ENCODE measurements at regions not wholly inside any gene's neighbourhood (a gene's known extent, or its start where the extent isn't known, plus 50 kb on each side); places are given as distances from the start of the nearest gene placed in this dataset.

- no peak for DNase-seq (ENCODE audit: low spot score)
- ChIA-PET CTCF (no interaction called here), POLR2A (ENCODE audit: low non-redundant PET) (no interaction called here)
- Histone ChIP-seq H3K36me3 (ENCODE audit: insufficient read depth, low read length, poor library complexity, severe bottlenecking) (no peaks in the 10 kb centered on the region), H3K9me3 (ENCODE audit: low read depth, low read length, poor library complexity, severe bottlenecking) (no peaks in the 10 kb centered on the region), H3K4me1 (ENCODE audit: insufficient read depth, low read length, poor library complexity, severe bottlenecking) (no peaks in the 10 kb centered on the region), H3K27me3 (replicated peaks; ENCODE audit: insufficient read depth, low read depth, low read length, poor library complexity) (peaks cover 13% of the 10 kb centered on the region), H3K4me3 (ENCODE audit: low read depth, low read length, poor library complexity, severe bottlenecking) (no peak overlapping the region), H3K27ac (ENCODE audit: low read depth, low read length, poor library complexity, severe bottlenecking) (no peak overlapping the region)
- no TSS peak for BruUV-seq (replicated peaks)
- TF ChIP-seq CTCF (conservative IDR thresholded peaks at IDR 0.05; ENCODE audit: low read depth, low read length) (no peak), EZH2 (IDR thresholded peaks at IDR 0.05; ENCODE audit: borderline replicate concordance, low read depth, low read length, poor library complexity, severe bottlenecking) (no peak)
- intact Hi-C loops (cut with micrococcal nuclease; ENCODE audit: unreplicated experiment), result no loop called here
These were observed 138.1 kb downstream of the EMX2 start for GRCh38 chr10:117680601-117681000.

- CTCF ChIA-PET, result no interaction called here
- no peak overlapping the region for H3K27ac ChIP-seq (ENCODE audit: low read depth, low read length, poor library complexity, severe bottlenecking)
- TF ChIP-seq CTCF (conservative IDR thresholded peaks at IDR 0.05; ENCODE audit: low read depth, low read length) (no peak), EZH2 (IDR thresholded peaks at IDR 0.05; ENCODE audit: borderline replicate concordance, low read depth, low read length, poor library complexity, severe bottlenecking) (no peak)
- BruUV-seq (replicated peaks), result no TSS peak
- intact Hi-C loops (cut with micrococcal nuclease; ENCODE audit: unreplicated experiment), result no loop called here
- peaks cover 12% of the 10 kb centered on the region for H3K27me3 ChIP-seq (replicated peaks; ENCODE audit: insufficient read depth, low read depth, low read length, poor library complexity)
- H3K4me3 ChIP-seq (ENCODE audit: low read depth, low read length, poor library complexity, severe bottlenecking), result no peak overlapping the region
- no peaks in the 10 kb centered on the region for H3K4me1 ChIP-seq (ENCODE audit: insufficient read depth, low read length, poor library complexity, severe bottlenecking)
- no peaks in the 10 kb centered on the region for H3K36me3 ChIP-seq (ENCODE audit: insufficient read depth, low read length, poor library complexity, severe bottlenecking)
- no peak for DNase-seq (ENCODE audit: low spot score)
- no peaks in the 10 kb centered on the region for H3K9me3 ChIP-seq (ENCODE audit: low read depth, low read length, poor library complexity, severe bottlenecking)
- POLR2A ChIA-PET (ENCODE audit: low non-redundant PET), result no interaction called here
These were observed 138.6 kb downstream of the EMX2 start for GRCh38 chr10:117681104-117681503.

- H3K9me3 ChIP-seq (ENCODE audit: low read depth, low read length, poor library complexity, severe bottlenecking), result no peaks in the 10 kb centered on the region
- CTCF ChIA-PET, result no interaction called here
- no peak overlapping the region for H3K27ac ChIP-seq (ENCODE audit: low read depth, low read length, poor library complexity, severe bottlenecking)
- intact Hi-C loops (cut with micrococcal nuclease; ENCODE audit: unreplicated experiment), result no loop called here
- no peaks in the 10 kb centered on the region for H3K36me3 ChIP-seq (ENCODE audit: insufficient read depth, low read length, poor library complexity, severe bottlenecking)
- H3K4me1 ChIP-seq (ENCODE audit: insufficient read depth, low read length, poor library complexity, severe bottlenecking), result no peaks in the 10 kb centered on the region
- no peak for TF ChIP-seq CTCF (conservative IDR thresholded peaks at IDR 0.05; ENCODE audit: low read depth, low read length)
- no peak for TF ChIP-seq EZH2 (IDR thresholded peaks at IDR 0.05; ENCODE audit: borderline replicate concordance, low read depth, low read length, poor library complexity, severe bottlenecking)
- BruUV-seq (replicated peaks), result no TSS peak
- no peak for DNase-seq (ENCODE audit: low spot score)
- H3K4me3 ChIP-seq (ENCODE audit: low read depth, low read length, poor library complexity, severe bottlenecking), result no peak overlapping the region
- H3K27me3 ChIP-seq (replicated peaks; ENCODE audit: insufficient read depth, low read depth, low read length, poor library complexity), result peaks cover 19% of the 10 kb centered on the region
- POLR2A ChIA-PET (ENCODE audit: low non-redundant PET), result no interaction called here
These were observed 141.6 kb downstream of the EMX2 start for GRCh38 chr10:117684046-117684610.

All from A673 (cell line).